ENCODE measurements at regions not wholly inside any gene's neighbourhood (a gene's known extent, or its start where the extent isn't known, plus 50 kb on each side); places are given as distances from the start of the nearest gene placed in this dataset.

DNA sequence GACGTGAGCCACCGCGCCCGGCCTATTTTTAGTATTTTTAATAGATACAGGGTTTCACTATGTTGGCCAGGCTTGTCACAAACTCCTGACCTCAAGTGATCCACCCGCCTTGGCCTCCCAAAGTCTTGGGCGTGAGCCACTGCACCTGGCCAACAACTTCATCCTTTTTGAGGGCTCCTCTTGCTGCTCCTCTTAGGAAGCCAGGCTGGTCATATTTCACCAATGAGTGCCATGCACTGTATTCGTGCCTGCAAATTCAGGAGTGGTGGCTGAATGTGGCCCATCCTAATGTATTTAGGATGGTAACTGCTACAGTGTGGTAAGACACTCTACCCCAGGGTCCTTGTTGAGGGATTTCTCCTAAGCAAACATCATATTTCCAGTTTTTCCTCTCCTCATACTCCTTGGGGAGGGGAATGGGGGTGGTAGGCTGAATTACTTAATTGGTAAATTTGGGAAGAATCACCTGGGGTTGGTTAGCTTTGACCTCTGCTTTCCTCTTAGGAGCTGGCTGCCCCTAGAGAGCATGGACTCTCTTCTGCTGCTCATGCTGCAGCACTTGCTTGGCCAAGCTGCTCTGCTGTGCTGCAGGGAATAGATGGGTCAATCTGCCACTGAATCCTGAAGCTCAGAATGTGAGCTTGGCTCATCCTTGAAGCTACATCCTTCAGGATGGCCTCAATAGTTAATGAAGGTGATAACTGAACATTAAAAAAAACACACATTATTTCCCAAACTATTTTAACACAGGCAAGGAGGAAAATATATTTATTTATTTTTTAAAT is 167.4 kb downstream of the HS3ST1 start:
- TF ChIP-seq, protein P1, sequence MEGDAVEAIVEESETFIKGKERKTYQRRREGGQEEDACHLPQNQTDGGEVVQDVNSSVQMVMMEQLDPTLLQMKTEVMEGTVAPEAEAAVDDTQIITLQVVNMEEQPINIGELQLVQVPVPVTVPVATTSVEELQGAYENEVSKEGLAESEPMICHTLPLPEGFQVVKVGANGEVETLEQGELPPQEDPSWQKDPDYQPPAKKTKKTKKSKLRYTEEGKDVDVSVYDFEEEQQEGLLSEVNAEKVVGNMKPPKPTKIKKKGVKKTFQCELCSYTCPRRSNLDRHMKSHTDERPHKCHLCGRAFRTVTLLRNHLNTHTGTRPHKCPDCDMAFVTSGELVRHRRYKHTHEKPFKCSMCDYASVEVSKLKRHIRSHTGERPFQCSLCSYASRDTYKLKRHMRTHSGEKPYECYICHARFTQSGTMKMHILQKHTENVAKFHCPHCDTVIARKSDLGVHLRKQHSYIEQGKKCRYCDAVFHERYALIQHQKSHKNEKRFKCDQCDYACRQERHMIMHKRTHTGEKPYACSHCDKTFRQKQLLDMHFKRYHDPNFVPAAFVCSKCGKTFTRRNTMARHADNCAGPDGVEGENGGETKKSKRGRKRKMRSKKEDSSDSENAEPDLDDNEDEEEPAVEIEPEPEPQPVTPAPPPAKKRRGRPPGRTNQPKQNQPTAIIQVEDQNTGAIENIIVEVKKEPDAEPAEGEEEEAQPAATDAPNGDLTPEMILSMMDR (conservative IDR thresholded peaks at IDR 0.05), result no peak
- no peak for TF ChIP-seq ZFX (IDR thresholded peaks at IDR 0.05)
